ENCODE measurements at regions not wholly inside any gene's neighbourhood (a gene's known extent, or its start where the extent isn't known, plus 50 kb on each side); places are given as distances from the start of the nearest gene placed in this dataset.

DNA sequence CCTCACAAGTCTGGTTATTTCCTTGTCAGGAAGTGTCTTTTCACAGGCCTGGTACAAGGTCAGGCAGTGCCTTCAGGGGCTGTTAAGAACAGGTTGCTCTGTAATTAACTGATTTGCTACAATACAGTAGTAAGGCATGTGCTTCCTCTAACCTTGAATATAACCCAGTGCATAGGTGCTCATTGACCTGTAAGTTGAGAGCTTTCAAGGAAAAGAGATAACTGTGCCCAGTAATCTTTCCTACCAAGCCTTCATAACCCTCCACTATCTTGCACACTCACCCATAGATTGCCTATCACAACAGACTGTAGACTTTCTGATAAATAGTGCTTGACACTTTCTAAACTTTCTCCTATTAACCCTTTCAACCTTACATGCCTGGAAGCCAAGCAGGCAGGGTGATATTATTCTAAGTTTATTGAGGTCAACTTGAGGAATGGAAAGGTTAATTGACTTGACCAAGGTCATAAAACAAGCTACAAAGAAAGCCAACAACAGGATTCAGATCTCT lies 148.1 kb downstream of the PPARGC1A start:
- BruUV-seq (replicated peaks), result no TSS peak
- intact Hi-C loops (cut with micrococcal nuclease; ENCODE audit: unreplicated experiment) (no loop called here), in situ Hi-C loops (cut with HindIII; ENCODE audit: low pct_unique_long_range_greater_than_20kb, low sequenced_read_pairs) (no loop called here)
- Histone ChIP-seq H3K27me3 (ENCODE audit: control insufficient read depth, insufficient read depth, low read length) (no peaks in the 10 kb centered on the region), H3K27ac (ENCODE audit: low read length) (no peak overlapping the region), H3K36me3 (ENCODE audit: control insufficient read depth, insufficient read depth, low read length) (no peaks in the 10 kb centered on the region), H3K9me3 (ENCODE audit: control insufficient read depth, insufficient read depth, low read depth, low read length) (no peaks in the 10 kb centered on the region), H3K4me3 (ENCODE audit: low read depth in 2 of 2, low read length in 2 of 2) (no peak overlapping the region), H3K4me1 (ENCODE audit: control insufficient read depth, insufficient read depth, low read length) (no peaks in the 10 kb centered on the region)
- CTCF ChIA-PET, result no interaction called here
- DNase-seq (ENCODE audit: low read depth, low spot score) (no peak), ATAC-seq (no peak)
- POLR2A ChIA-PET, result no interaction called here
- TF ChIP-seq TCF7L2 (IDR thresholded peaks at IDR 0.05; ENCODE audit: low read depth, low read length), result no peak

DNA sequence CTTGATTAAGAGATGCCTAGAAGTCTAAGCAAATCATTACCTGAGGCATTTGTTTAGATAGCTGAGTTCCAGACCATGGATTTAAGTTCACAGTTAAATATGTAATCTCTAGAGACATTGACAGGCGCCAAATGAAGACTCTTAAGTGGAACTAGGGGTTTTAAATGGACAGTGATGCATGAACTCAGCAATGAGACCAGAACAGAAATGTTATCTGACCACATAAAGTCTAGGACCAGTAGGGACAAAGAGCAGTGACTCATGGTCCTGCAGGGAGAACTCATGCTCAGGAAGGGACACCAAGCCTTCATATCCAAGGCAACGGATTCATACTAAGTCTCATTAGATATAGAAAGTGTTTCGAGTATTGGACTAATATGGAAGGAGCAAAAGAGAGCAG lies 152.3 kb downstream of the PPARGC1A start:
- intact Hi-C loops (cut with micrococcal nuclease; ENCODE audit: unreplicated experiment), result no loop called here
- DNase-seq (ENCODE audit: low read depth, low spot score) (no peak), ATAC-seq (no peak)
- BruUV-seq (replicated peaks), result no TSS peak
- Histone ChIP-seq H3K27me3 (ENCODE audit: control insufficient read depth, insufficient read depth, low read length) (no peaks in the 10 kb centered on the region), H3K27ac (ENCODE audit: low read length) (no peak overlapping the region), H3K4me3 (ENCODE audit: low read depth in 2 of 2, low read length in 2 of 2) (no peak overlapping the region), H3K9me3 (ENCODE audit: control insufficient read depth, insufficient read depth, low read depth, low read length) (no peaks in the 10 kb centered on the region), H3K36me3 (ENCODE audit: control insufficient read depth, insufficient read depth, low read length) (no peaks in the 10 kb centered on the region), H3K4me1 (ENCODE audit: control insufficient read depth, insufficient read depth, low read length) (no peaks in the 10 kb centered on the region)
- TF ChIP-seq TCF7L2 (IDR thresholded peaks at IDR 0.05; ENCODE audit: low read depth, low read length) (no peak), SIN3A (IDR thresholded peaks at IDR 0.05; ENCODE audit: borderline replicate concordance, insufficient read depth, low read depth, low read length) (no peak), POLR2AphosphoS5 (IDR thresholded peaks at IDR 0.05; ENCODE audit: low read depth, low read length) (no peak)
- TF ChIP-seq, protein P1, sequence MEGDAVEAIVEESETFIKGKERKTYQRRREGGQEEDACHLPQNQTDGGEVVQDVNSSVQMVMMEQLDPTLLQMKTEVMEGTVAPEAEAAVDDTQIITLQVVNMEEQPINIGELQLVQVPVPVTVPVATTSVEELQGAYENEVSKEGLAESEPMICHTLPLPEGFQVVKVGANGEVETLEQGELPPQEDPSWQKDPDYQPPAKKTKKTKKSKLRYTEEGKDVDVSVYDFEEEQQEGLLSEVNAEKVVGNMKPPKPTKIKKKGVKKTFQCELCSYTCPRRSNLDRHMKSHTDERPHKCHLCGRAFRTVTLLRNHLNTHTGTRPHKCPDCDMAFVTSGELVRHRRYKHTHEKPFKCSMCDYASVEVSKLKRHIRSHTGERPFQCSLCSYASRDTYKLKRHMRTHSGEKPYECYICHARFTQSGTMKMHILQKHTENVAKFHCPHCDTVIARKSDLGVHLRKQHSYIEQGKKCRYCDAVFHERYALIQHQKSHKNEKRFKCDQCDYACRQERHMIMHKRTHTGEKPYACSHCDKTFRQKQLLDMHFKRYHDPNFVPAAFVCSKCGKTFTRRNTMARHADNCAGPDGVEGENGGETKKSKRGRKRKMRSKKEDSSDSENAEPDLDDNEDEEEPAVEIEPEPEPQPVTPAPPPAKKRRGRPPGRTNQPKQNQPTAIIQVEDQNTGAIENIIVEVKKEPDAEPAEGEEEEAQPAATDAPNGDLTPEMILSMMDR (IDR thresholded peaks at IDR 0.05), result no peak
- TF ChIP-seq, protein P2, sequence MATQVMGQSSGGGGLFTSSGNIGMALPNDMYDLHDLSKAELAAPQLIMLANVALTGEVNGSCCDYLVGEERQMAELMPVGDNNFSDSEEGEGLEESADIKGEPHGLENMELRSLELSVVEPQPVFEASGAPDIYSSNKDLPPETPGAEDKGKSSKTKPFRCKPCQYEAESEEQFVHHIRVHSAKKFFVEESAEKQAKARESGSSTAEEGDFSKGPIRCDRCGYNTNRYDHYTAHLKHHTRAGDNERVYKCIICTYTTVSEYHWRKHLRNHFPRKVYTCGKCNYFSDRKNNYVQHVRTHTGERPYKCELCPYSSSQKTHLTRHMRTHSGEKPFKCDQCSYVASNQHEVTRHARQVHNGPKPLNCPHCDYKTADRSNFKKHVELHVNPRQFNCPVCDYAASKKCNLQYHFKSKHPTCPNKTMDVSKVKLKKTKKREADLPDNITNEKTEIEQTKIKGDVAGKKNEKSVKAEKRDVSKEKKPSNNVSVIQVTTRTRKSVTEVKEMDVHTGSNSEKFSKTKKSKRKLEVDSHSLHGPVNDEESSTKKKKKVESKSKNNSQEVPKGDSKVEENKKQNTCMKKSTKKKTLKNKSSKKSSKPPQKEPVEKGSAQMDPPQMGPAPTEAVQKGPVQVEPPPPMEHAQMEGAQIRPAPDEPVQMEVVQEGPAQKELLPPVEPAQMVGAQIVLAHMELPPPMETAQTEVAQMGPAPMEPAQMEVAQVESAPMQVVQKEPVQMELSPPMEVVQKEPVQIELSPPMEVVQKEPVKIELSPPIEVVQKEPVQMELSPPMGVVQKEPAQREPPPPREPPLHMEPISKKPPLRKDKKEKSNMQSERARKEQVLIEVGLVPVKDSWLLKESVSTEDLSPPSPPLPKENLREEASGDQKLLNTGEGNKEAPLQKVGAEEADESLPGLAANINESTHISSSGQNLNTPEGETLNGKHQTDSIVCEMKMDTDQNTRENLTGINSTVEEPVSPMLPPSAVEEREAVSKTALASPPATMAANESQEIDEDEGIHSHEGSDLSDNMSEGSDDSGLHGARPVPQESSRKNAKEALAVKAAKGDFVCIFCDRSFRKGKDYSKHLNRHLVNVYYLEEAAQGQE (IDR thresholded peaks at IDR 0.05; ENCODE audit: insufficient read depth in 1 of 2, low read depth in 2 of 2, low read length in 1 of 2), result no peak
- CTCF ChIA-PET, result no interaction called here
- in situ Hi-C loops (cut with HindIII; ENCODE audit: low pct_unique_long_range_greater_than_20kb, low sequenced_read_pairs), result no loop called here
- POLR2A ChIA-PET, result no interaction called here

DNA sequence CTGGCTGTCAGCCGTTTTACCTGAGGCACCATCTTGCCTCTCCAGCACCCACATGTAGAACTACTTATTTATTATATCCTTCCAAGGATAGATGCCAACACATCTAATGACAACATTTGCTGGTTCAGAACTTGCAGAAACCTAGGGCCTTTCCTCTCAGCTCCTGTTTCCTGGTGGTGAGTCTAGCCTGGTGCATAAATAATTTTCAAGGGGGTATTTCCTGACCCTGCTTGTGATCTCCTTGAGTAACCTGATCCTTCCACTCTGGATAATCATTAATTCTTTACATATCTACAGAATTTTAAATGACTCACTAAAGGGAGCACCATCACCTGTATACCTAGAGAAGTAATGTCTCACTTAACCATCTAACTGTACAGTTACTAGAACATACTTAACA lies 153.4 kb downstream of the PPARGC1A start:
- Histone ChIP-seq H3K36me3 (ENCODE audit: control insufficient read depth, insufficient read depth, low read length) (no peaks in the 10 kb centered on the region), H3K27ac (ENCODE audit: low read length) (no peak overlapping the region), H3K27me3 (ENCODE audit: control insufficient read depth, insufficient read depth, low read length) (no peaks in the 10 kb centered on the region), H3K4me1 (ENCODE audit: control insufficient read depth, insufficient read depth, low read length) (no peaks in the 10 kb centered on the region), H3K4me3 (ENCODE audit: low read depth in 2 of 2, low read length in 2 of 2) (no peak overlapping the region), H3K9me3 (ENCODE audit: control insufficient read depth, insufficient read depth, low read depth, low read length) (no peaks in the 10 kb centered on the region)
- ChIA-PET CTCF (no interaction called here), POLR2A (no interaction called here)
- intact Hi-C loops (cut with micrococcal nuclease; ENCODE audit: unreplicated experiment), result no loop called here
- in situ Hi-C loops (cut with HindIII; ENCODE audit: low pct_unique_long_range_greater_than_20kb, low sequenced_read_pairs), result no loop called here
- DNase-seq (ENCODE audit: low read depth, low spot score) (no peak), ATAC-seq (no peak)
- TF ChIP-seq, protein P1 (IDR thresholded peaks at IDR 0.05), result no peak
- TF ChIP-seq SIN3A (IDR thresholded peaks at IDR 0.05; ENCODE audit: borderline replicate concordance, insufficient read depth, low read depth, low read length) (no peak), POLR2AphosphoS5 (IDR thresholded peaks at IDR 0.05; ENCODE audit: low read depth, low read length) (no peak), TCF7L2 (IDR thresholded peaks at IDR 0.05; ENCODE audit: low read depth, low read length) (no peak)
- TF ChIP-seq, protein P2 (IDR thresholded peaks at IDR 0.05; ENCODE audit: insufficient read depth in 1 of 2, low read depth in 2 of 2, low read length in 1 of 2), result no peak
- no TSS peak for BruUV-seq (replicated peaks)
